Activated T-helper 2 cell treated with anti-CD3 and anti-CD28 coated beads, Interferon-gamma antibody, Interleukin-2, Interleukin-4, amounts not matched to agents 10 μg/mL and 5 μg/mL and 100 μg/mL, durations not matched to agents 14 hours and 24 hours and 36 hours (primary cell): ENCODE measurements at regions not wholly inside any gene's neighbourhood (a gene's known extent, or its start where the extent isn't known, plus 50 kb on each side); places are given as distances from the start of the nearest gene placed in this dataset.
"Not testable (repeated sequence)": the region's sequence is repeated elsewhere in the genome, so short reads cannot be mapped to it uniquely, and the experiment has no call there.

Experiments used
- DNase-seq: peaks from one replicate; pipeline ENCODE4 v3.0.0; 2021; ENCODE audit warnings: low spot score
- H3K27ac Mint-ChIP-seq: one replicate; pipeline ENCODE4 v1.8.0; 2021; ENCODE audit warnings: mixed read lengths
- H3K27me3 Mint-ChIP-seq: one replicate; pipeline ENCODE4 v1.8.0; 2021; ENCODE audit warnings: low read depth, mixed read lengths
- H3K36me3 Mint-ChIP-seq: one replicate; pipeline ENCODE4 v1.8.0; 2021; ENCODE audit warnings: low read depth, mixed read lengths
- H3K4me1 Mint-ChIP-seq: one replicate; pipeline ENCODE4 v1.8.0; 2021; ENCODE audit warnings: low read depth, mixed read lengths
- H3K4me3 Mint-ChIP-seq: one replicate; pipeline ENCODE4 v1.8.0; 2021; ENCODE audit warnings: low read depth, mild to moderate bottlenecking, moderate library complexity, mixed read lengths
- H3K9me3 Mint-ChIP-seq: one replicate; pipeline ENCODE4 v1.8.0; 2021; ENCODE audit warnings: mixed read lengths
- intact Hi-C: fragments of 100-400 bp; cut with micrococcal nuclease; formaldehyde crosslinking; loops from one replicate; pipeline ENCODE4 v1.15.1; 2023

- intact Hi-C loops: no loop called here
- Mint-ChIP-seq H3K27ac (no peak overlapping the region), H3K4me1 (no peaks in the 10 kb centered on the region), H3K27me3 (no peaks in the 10 kb centered on the region), H3K36me3 (no peaks in the 10 kb centered on the region), H3K4me3 (no peak overlapping the region), H3K9me3 (peaks cover 16% of the 10 kb centered on the region)
- DNase-seq: no peak
Observed at GRCh38 chr2:22055784-22056620, 932.2 kb downstream of the TDRD15 start.

GRCh38 chr2:22056621-22057132 lies 932.9 kb downstream of the TDRD15 start:
- no peak for DNase-seq
- Mint-ChIP-seq H3K27ac (no peak overlapping the region), H3K4me1 (no peaks in the 10 kb centered on the region), H3K4me3 (no peak overlapping the region), H3K27me3 (no peaks in the 10 kb centered on the region), H3K36me3 (no peaks in the 10 kb centered on the region), H3K9me3 (peaks cover 11% of the 10 kb centered on the region)
- intact Hi-C loops: no loop called here

GRCh38 chr2:22062679-22063078 lies 938.9 kb downstream of the TDRD15 start:
- DNase-seq: no peak
- Mint-ChIP-seq H3K27me3 (no peaks in the 10 kb centered on the region), H3K36me3 (no peaks in the 10 kb centered on the region), H3K4me1 (no peaks in the 10 kb centered on the region), H3K4me3 (no peak overlapping the region), H3K27ac (no peak overlapping the region), H3K9me3 (peaks cover 12% of the 10 kb centered on the region)
- intact Hi-C loops: no loop called here

GRCh38 chr2:22076454-22076853 lies 952.7 kb downstream of the TDRD15 start:
- H3K4me1 Mint-ChIP-seq: no peaks in the 10 kb centered on the region
- peaks cover 29% of the 10 kb centered on the region for H3K9me3 Mint-ChIP-seq
- no peak for DNase-seq
- intact Hi-C loops: no loop called here
- H3K27me3 Mint-ChIP-seq: no peaks in the 10 kb centered on the region
- H3K27ac Mint-ChIP-seq: no peak overlapping the region
- no peak overlapping the region for H3K4me3 Mint-ChIP-seq
- no peaks in the 10 kb centered on the region for H3K36me3 Mint-ChIP-seq

GRCh38 chr2:22078701-22079100 lies 954.9 kb downstream of the TDRD15 start:
- intact Hi-C loops: no loop called here
- DNase-seq: no peak
- H3K4me3 Mint-ChIP-seq: no peak overlapping the region
- peaks cover 22% of the 10 kb centered on the region for H3K9me3 Mint-ChIP-seq
- H3K4me1 Mint-ChIP-seq: no peaks in the 10 kb centered on the region
- no peak overlapping the region for H3K27ac Mint-ChIP-seq
- no peaks in the 10 kb centered on the region for H3K27me3 Mint-ChIP-seq
- no peaks in the 10 kb centered on the region for H3K36me3 Mint-ChIP-seq

GRCh38 chr2:22079583-22079982 lies 955.8 kb downstream of the TDRD15 start:
- intact Hi-C loops: no loop called here
- DNase-seq: no peak
- H3K4me3 Mint-ChIP-seq: no peak overlapping the region

GRCh38 chr2:22086726-22087125 lies 963.0 kb downstream of the TDRD15 start:
- no peaks in the 10 kb centered on the region for H3K27me3 Mint-ChIP-seq
- DNase-seq: no peak
- H3K4me1 Mint-ChIP-seq: no peaks in the 10 kb centered on the region
- H3K9me3 Mint-ChIP-seq: peaks cover 29% of the 10 kb centered on the region
- no peak overlapping the region for H3K4me3 Mint-ChIP-seq
- no peak overlapping the region for H3K27ac Mint-ChIP-seq
- H3K36me3 Mint-ChIP-seq: no peaks in the 10 kb centered on the region
- intact Hi-C loops: no loop called here

More at GRCh38 chr2:22079583-22079982, 955.8 kb downstream of the TDRD15 start:
- no peaks in the 10 kb centered on the region for H3K27me3 Mint-ChIP-seq
- H3K4me1 Mint-ChIP-seq: no peaks in the 10 kb centered on the region
- H3K27ac Mint-ChIP-seq: no peak overlapping the region
- H3K9me3 Mint-ChIP-seq: peaks cover 16% of the 10 kb centered on the region
- no peaks in the 10 kb centered on the region for H3K36me3 Mint-ChIP-seq

GRCh38 chr2:22103617-22104016 lies 979.8 kb downstream of the TDRD15 start:
- H3K4me1 Mint-ChIP-seq, intact Hi-C loops, H3K36me3 Mint-ChIP-seq, H3K27me3 Mint-ChIP-seq, H3K27ac Mint-ChIP-seq, DNase-seq, H3K4me3 Mint-ChIP-seq: not testable (repeated sequence)
- peaks cover 22% of the 10 kb centered on the region for H3K9me3 Mint-ChIP-seq

GRCh38 chr2:22110244-22110651 lies 986.5 kb downstream of the TDRD15 start:
- H3K9me3 Mint-ChIP-seq: peaks cover 35% of the 10 kb centered on the region
- intact Hi-C loops: no loop called here
- H3K36me3 Mint-ChIP-seq: no peaks in the 10 kb centered on the region
- no peaks in the 10 kb centered on the region for H3K27me3 Mint-ChIP-seq
- H3K27ac Mint-ChIP-seq: no peak overlapping the region
- H3K4me3 Mint-ChIP-seq: no peak overlapping the region
- H3K4me1 Mint-ChIP-seq: no peaks in the 10 kb centered on the region
- no peak for DNase-seq

GRCh38 chr2:22124003-22124402 lies 1000.2 kb downstream of the TDRD15 start:
- Mint-ChIP-seq H3K4me1 (no peaks in the 10 kb centered on the region), H3K27ac (no peak overlapping the region), H3K36me3 (no peaks in the 10 kb centered on the region), H3K4me3 (no peak overlapping the region), H3K9me3 (peaks cover 31% of the 10 kb centered on the region), H3K27me3 (no peaks in the 10 kb centered on the region)
- intact Hi-C loops: no loop called here
- no peak for DNase-seq

GRCh38 chr2:22126106-22126505 lies 1002.3 kb downstream of the TDRD15 start:
- no peak for DNase-seq
- no peaks in the 10 kb centered on the region for H3K4me1 Mint-ChIP-seq
- H3K27ac Mint-ChIP-seq: no peak overlapping the region
- H3K4me3 Mint-ChIP-seq: no peak overlapping the region
- peaks cover 25% of the 10 kb centered on the region for H3K9me3 Mint-ChIP-seq
- H3K36me3 Mint-ChIP-seq: no peaks in the 10 kb centered on the region
- intact Hi-C loops: no loop called here
- no peaks in the 10 kb centered on the region for H3K27me3 Mint-ChIP-seq

- Mint-ChIP-seq H3K27ac (no peak overlapping the region), H3K36me3 (no peaks in the 10 kb centered on the region), H3K27me3 (no peaks in the 10 kb centered on the region), H3K9me3 (peaks cover 24% of the 10 kb centered on the region), H3K4me1 (no peaks in the 10 kb centered on the region), H3K4me3 (no peak overlapping the region)
- intact Hi-C loops: no loop called here
- no peak for DNase-seq
Observed at GRCh38 chr2:22126978-22127377, 1003.2 kb downstream of the TDRD15 start.

GRCh38 chr2:22134421-22134820 lies 1010.7 kb downstream of the TDRD15 start:
- H3K36me3 Mint-ChIP-seq: no peaks in the 10 kb centered on the region
- peaks cover 16% of the 10 kb centered on the region for H3K9me3 Mint-ChIP-seq
- intact Hi-C loops: no loop called here
- H3K4me1 Mint-ChIP-seq: no peaks in the 10 kb centered on the region
- no peak for DNase-seq
- no peak overlapping the region for H3K27ac Mint-ChIP-seq
- no peaks in the 10 kb centered on the region for H3K27me3 Mint-ChIP-seq
- H3K4me3 Mint-ChIP-seq: no peak overlapping the region
